LoVo (cell line): ENCODE measurements at regions not wholly inside any gene's neighbourhood (a gene's known extent, or its start where the extent isn't known, plus 50 kb on each side); places are given as distances from the start of the nearest gene placed in this dataset.
A peak's percentile ranks its signal among the peaks of the same experiment; 100 is the strongest.
"Not testable (repeated sequence)": the region's sequence is repeated elsewhere in the genome, so short reads cannot be mapped to it uniquely, and the experiment has no call there.

Experiments
- DNase-seq: peaks from one replicate; pipeline ENCODE4 v3.0.0-alpha.2; 2016; ENCODE audit warnings: low spot score

DNA sequence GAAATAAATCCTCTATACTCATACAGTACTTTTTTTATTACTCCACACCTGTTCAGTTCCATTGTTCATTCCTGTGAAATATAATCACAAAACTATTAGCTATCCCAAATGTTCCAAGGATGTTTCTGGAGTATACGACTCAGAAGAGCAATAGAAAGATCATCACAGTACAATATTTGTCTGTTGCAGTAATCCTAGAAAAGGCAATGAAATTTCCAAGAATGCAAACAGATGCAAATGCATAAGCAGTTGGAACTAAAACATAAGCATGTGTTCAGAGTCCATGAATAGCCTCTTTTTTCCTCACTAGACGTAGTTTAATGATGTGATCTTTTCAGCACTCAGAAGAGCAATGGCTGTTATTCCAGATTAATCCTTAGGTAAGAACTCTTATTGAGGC, 55.2 kb downstream of the RTL3 start:
- DNase-seq, result no peak

DNA sequence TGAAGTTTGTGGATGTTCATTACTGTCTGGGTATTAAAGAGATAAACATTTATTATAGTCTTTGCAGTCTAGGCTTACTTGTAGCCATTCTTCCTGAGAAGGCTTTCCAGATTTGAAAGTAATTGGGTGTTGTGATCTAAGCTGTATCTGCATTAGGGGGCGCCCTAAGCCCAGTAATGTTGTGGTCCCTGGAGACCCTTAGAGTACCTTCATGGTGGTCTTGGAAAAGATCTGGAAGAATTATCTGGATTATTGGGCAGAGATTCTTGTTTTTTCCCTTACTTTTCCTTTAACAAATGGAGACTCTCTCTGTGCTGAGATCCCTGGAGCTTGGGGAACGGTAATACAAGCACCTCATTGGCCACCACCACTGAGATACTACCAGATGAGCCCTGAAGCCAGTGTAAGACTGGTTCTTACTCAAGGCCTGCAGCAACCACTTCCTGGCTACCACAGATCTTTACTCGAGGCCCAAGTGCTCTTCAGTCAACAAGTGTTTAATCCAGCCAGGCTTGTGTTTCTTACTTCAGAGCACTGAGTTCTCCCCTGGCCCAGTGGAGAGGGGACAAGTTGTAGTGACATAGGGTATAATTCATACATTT, 63.1 kb downstream of the RTL3 start:
- DNase-seq, result no peak

DNA sequence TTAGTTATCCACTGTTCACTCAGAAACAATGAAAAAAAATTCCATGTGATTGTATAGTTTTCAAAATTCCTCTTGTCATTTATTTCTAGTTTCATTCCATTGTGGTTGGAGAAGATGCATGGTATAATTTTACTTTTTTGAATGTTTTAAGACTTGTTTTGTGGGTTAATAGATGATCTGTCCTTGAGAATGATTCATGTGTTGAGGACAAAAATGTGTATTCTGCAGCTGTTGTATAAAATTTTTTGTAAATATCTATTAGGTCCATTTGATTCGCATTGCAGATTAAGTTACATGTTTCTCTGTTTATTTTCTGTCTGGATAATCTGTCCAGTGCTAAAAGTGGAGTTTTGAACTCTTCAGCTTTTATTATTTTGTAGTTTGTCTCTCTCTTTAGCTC, 65.4 kb downstream of the RTL3 start:
- DNase-seq, result no peak

DNA sequence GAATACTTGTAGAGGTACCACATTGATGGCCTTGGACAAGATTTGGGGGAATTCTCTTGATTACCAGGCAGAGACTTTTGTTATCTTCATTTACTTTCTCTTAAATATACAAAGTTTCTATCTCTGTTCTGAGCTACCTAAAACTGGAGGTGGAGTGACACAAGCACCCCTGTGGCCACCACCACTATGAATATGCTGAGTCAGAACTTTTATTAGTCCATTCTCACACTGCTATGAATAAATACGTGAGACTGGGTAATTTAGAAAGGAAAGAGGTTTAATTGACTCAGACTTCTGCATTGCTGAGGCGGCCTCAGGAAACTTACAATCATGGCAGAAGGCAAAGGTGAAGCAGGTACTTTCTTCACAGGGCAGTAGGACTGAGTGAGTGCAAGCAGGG, 67.1 kb downstream of the RTL3 start:
- no peak for DNase-seq

DNA sequence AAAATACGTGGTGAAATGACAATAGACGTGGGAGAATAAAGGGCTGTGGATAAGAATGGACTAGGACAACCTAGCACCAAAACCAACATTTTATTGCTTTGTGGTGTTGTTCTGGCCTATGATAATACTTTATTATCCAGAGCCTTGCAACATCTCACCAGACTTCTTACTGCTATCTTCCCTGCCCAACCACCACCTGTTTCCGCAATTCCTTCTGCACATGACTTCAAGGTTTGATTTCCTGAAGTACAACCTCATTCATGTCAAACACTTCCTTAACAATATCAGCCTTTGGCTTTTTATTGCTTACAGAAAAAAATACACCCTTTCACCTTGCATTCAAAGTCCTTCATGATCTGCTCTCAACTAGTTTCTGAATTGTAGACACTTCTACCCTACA, 84.8 kb downstream of the RTL3 start:
- no peak for DNase-seq

DNA sequence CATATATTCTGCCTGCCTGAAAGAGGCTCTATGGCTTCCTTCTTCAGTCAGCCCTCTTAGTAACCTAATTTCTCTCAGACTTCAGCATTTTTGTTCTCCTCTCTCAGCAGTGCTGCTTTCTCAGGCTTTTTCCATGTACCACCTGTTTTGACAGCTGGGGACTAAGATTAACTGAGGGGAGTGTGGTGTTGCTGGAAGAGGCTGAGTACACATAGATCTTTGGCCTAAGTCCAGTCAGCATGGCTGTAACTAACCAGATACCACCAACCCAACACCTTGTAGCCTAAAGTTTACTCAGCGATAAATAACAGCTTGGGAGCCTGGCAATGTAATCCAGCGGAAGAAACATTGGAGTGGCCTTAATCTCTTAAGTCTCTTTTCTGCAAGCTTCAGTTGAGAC, 85.5 kb downstream of the RTL3 start:
- no peak for DNase-seq

DNA sequence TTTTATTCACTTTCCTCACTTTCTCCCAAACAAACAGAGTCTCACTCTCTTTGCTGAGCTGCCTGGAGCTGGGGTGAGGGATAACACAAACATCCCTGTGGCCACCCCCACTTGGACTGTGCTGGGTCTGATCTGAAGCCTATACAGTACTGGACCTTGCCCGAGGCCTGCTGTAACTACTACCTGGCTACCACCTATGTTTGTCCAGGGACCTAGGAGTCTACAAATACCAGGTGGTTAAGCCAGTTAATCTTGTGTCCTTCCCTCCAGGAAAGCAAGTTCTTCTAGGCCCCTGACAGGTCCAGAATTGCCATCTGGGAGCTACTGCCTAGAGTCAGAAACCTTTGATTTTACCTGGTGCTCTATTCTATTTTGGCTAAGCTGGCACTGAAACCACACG, 87.3 kb downstream of the RTL3 start:
- no peak for DNase-seq

DNA sequence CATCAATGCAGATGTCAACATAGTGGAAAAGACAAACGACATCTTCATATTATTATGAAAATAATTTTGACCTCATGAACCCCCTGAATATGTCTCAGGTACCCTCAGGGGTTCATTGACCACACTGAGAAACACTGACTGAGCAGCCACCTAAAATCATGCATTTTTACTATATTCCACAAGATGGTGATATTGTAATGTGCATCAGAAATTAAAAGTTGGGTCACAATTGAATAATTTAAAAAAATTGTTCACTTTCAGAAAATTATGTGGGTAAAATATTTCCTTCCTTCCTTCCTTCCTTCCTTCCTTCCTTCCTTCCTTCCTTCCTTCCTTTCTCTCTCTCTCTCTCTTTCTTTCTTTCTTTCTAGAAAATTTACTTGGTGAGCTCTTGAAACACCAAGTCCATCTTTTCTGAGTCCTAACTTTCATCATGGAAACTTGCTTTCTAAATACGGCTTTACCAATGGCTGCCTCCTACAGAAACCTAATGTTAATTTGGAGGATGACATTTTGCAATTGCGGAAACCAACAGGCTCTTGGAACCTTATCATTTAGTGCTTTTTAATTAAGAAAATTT, 103.6 kb downstream of the RTL3 start:
- DNase-seq, result peak; percentile 0

DNA sequence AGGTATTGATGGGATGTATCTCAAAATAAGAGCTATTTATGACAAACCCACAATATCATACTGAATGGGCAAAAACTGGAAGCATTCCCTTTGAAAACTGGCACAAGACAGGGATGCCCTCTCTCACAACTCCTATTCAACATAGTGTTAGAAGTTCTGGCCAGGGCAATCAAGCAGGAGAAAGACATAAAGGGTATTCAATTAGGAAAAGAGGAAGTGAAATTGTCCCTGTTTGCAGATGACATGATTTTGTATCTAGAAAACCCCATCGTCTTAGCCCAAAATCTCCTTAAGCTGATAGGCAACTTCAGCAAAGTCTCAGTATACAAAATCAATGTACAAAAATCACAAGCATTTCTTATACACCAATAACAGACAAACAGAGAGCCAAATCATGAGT, 106.5 kb downstream of the RTL3 start:
- not testable (repeated sequence) for DNase-seq

DNA sequence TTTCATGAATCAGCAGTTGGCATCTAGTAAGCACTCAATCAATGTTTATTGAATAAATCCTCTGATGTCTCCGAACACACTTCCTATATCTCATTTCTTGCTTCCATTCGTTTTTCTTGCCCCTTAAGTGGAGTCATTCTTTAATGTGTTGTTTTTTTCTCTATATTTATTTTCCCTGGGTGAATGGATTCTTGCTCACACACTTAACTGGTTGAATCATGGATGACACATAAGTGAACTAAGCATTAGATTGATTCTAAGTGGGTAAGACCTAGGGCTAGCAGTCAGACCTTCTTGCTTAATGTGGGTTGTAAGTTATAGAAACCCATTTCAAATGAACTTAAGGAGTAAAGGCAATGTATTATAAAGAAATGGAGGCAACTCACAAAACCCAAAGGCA, 111.1 kb downstream of the RTL3 start:
- DNase-seq, result no peak

DNA sequence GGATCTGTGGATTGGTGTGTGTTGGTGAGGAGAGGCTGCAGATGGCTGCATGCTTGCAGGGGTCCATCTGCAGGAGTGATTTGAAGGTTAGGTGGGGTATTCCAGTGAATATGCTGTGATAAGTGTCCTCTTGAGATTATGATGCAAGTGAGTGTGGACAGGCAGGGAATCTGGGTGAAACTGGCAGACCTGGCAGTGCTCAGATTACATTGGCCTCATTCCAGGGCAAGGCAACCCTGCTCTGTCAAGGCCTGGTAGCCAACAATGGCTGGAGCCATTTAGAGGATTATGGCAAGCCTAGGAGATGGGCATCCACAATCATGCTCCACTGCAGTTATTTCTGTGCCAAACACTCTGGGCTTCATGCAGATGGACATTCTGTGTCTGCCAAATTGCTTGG, 113.9 kb downstream of the RTL3 start:
- no peak for DNase-seq

DNA sequence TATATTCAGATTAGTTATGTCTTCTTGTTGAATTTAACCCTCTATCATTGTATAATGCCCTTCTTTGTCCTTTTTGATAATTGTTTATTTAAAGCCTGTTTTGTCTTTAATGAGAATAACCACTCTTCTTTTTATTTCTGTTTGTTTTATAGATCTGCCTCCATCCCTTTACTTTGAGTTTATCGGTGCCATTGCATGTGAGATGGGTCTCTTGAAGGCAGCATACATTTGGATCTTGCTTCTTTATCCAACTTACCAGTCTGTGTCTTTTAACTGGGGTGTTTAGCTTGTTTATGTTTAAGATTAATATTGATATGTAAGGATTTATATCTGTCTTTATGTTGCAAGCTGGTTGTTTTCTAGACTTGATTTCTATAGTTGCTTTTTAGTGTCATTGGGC, 115.8 kb downstream of the RTL3 start:
- DNase-seq, result no peak

DNA sequence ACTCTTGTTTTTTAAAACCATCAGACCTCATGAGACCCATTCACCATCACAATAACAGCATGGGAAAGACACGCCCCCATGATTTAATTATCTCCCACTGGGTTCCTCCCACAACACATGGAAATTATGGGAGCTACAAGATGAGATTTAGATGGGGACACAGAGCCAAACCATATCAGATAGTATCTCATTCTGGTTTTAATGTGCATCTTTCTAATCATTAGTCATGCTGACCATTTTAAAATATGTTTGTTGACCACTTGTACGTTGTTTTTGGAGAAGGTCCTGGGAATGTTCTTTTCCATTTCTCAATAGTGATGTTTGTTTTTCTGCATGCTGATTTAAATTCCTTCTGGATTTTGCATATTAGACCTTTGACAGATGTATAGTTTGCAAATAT, 119.0 kb downstream of the RTL3 start:
- no peak for DNase-seq

DNA sequence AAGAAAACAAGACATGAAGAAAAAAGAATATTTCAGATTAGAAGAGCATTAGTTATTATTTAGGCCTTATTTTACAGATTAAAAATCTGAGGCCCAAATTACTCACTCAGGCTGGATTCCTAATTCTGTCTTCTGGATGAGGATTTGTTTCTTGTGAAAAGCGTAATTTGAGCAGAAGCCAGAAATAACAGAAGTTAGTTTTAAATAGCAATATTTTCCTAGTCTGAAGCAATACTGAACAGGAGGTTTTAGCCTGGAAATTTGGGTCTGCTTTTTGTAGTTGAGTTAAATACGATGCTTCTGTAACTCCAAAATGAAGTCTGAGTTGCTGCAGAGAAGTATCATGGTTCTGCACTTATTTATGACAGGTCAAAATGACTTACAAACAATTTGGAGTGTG, 124.9 kb downstream of the RTL3 start:
- DNase-seq, result no peak

DNA sequence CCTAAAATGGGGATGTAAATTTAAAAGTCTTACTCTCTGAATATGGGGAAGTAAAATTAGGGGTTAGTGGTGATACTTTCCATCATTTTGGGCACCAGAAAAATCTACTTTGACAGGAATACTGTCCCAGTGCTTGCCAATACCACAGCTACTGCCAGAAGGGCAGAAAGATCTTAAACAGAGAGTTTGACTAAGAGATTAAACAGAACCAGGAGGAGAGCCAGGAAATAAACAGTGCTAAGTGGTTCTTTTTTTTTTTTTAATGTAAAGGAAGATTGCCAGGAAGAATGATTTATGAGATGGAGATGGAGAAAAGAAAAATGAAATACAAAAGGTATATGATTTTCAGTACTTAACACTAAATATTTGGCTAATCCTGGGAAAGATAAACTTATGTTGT, 126.8 kb downstream of the RTL3 start:
- DNase-seq, result no peak

DNA sequence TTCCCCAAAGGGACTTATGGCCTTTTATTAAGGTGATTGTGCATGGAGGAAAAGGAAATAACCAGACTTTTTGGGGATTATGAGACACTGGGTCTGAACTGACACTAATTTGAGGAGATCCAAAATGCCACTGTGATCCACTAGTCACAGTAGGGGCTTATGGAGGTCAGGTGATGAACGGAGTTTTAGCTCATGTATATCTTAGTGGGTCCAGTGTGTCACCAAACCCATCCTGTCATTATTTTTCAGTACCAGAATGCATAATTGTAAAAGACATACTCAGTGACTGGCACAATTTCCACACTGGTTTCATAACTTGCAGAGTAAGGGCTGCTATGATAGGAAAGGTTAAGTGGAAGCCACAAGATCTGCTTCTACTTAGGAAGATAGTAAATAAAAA, 131.3 kb downstream of the RTL3 start:
- DNase-seq, result no peak

DNA sequence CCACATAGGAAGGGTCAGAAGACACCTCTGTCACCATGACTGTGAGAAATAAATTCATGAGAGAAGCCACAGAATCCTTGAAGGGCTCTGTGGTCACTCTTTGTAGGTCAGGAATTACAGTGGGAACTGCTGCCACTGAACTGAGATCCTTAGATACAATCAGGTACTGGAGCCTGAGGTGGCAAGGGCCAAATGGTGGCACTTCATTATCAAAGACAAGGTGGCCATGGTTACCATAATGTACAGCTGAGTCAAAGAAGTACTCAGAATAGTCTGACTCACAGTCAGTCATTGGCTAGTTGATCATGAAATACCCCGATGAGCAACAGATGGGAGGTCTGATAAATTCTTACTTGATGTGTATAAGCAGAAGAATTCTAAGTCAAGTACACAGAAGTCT, 131.9 kb downstream of the RTL3 start:
- no peak for DNase-seq

DNA sequence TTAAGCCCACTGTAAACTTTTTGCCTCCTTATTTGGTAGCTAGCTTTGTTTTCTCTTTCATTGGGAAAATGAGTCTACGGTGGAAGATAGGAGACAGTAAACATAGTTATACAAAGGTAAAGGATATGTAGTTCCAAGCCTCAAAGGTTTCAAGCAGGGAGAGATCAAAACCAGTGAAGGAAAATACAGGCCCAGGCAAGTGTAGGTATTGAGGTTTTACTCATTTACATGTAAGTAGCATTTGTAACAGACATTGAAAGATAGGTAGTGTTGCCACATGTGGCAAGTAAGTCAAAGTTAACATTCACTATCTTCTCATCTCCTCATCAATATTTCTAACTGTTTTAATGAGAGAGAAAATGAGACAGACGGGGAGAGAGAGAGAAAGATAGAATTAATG, 136.5 kb downstream of the RTL3 start:
- no peak for DNase-seq

DNA sequence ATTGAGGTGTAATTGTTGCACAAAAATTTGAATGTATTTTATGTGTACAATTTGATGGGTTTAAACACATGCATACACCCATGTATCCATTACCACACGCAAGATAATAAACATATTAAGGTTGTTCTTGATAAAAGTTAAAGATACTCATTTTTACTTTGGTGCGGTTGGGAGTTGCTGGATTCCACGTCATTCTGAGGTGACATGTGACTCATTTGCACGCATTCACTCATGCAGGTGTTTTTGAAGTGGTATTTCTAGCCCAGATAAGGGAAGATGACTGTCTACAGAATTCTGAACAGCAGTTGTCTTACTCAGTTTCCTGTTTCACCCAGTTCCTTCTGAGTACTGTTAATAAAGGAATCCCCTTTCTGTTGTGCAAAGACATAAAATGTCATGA, 142.0 kb downstream of the RTL3 start:
- peak; percentile 14 for DNase-seq

DNA sequence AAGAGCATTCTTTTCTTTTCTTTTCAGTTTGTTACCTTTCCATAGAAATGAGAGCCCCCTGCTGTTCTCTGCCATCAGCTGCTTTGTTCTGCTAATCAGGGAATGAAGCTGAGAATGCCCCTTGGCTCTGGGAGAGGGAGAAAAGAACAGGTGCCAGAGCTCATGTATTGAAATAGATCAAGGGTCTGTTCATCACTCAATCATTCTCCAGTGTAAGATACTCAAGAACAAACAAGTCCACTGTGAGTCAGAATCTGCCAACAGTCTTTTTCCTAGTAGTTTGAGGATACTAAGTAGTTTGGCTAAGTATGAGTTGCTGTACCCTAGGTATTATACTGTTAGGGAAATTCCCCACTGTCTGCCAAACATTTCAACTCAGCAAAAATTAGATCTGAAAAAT, 144.3 kb downstream of the RTL3 start:
- DNase-seq, result no peak

DNA sequence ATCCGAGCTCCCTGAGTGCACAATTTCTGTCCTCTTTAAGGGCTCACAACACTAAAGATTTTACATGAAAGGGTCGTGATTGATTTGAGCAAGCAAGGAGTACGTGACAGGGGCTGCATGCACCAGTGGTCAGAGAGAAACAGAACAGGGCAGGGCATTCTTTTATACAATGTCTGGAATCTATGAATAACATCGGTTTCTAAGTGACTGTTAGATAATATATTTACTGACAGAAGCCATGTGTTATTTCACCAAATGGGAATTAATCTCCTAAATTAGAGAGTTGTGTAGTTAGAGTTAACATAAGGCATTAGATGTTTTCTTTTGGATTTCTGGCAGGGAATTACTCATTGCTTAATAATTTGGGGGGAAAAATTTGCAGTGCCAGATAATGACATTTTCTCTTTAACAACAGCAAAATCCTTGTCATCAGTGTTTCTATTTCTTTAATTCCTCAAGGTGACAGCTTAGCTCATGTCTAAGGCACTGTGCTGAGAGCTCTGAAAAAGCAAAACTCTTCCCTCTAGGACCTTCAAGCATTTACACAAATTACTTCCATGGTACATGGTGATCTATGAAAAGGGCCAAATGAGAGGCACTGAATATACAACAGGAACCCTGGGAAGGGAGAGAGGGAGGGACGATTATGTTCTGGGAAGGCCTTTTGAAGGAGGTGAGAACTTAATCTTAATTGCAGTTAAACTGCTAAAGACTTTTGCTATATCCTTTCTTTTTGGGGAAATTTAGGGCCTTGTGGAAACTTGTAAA, 145.0 kb downstream of the RTL3 start:
- no peak for DNase-seq

DNA sequence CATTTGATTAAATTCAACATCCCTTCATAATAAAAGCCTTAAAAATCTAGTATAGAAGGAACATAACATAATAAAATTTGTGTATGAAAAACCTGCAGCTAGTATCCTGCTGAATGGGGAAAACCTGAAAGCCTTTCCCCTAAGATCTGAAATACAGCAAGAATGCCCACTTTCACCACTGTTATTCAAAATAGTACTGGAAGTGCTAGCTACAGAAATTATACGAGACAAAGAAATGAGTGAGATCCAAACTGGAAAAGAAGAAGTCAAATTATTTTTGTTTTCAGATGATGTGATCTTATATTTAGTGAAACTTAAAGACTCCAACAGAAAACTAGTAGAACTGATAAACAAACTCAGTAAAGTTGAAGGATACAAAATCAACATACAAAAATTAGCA, 152.9 kb downstream of the RTL3 start:
- DNase-seq, result no peak

DNA sequence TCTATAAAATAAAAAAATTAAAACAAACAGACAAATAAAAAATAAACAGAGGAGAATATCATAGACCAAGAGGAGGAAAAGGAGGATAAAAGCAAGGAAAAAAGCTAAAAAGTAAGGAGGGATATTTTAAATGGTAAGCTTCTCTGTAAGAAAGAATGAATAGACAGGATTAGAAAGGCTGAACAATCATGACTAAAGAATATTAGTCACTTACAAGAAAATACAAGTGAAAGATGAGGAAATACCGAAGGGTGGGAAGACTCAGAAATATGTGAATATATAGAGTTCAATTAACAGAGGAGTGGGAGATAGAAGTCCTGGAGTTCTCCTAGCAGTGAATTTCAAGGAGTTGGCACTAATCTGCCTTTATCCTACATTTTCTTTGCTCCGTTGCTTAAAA, 162.6 kb downstream of the RTL3 start:
- no peak for DNase-seq

DNA sequence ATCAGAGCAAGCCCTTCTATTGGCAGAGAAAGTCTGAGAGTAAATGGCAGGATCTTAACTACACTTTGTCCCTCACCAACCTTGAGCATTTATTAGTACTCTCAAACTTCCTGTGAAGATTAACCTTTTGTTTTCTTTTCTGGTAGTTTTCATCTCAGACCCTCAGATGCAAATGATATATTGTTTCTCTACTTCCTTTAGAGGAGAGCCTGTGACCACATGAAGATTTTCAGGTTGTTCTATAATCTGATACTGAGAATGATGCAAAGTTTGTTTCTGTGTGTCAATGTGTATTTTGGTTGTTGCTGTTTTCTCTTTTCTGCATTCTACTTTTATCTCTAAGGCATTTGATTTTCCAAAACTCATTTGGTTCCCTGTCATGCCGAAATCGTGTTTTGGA, 165.8 kb upstream of the CYSLTR1 start:
- DNase-seq, result no peak
